NCI-H1694 treated with DMSO at 0.1 percent for 48 hours (cell line): ENCODE measurements at regions not wholly inside any gene's neighbourhood (a gene's known extent, or its start where the extent isn't known, plus 50 kb on each side); places are given as distances from the start of the nearest gene placed in this dataset.

Experiments
- DNase-seq: peaks from one replicate; lab custom pipeline; 2025; lab: John Stamatoyannopoulos, UW

- DNase-seq = no peak
Measured at GRCh38 chr5:98568336-98568735, 205.1 kb upstream of the RGMB start.

DNA sequence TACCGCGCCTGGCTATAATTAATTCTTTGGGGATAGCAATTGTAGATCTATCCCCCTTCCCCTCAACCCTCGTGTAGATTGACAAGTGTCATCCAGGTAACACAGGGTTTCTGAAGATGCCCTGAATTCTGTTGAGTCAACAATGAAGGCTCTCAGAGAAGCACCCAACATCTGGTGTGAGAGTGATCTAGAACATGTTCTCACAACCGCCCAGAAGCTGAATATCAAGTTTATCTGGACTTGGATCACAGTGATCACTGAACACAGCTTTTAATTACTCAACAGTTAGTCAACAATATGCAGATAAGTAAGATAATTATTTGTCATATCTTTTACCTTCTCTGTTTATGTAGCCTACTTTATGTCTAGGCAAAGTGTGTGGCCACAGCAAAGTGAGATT lies 204.2 kb upstream of the RGMB start:
- no peak for DNase-seq

DNA sequence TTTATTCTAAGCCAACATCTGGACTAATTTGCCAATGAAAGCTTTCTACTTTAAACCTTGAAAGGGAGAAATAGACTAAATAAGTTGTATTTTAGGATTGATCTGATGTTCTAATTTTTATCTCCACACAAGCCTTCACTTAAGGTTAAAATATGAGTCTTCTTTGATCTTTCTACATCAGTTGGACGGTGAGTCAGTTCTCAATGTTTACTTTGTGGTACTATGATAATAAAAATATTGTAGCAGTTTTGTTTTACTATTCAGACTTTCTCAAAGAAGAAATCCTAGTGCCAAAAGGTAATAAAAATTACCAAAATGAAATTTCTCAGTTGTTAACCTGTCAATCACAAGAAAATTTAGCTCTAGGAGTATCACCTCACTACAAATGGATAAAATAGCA lies 203.5 kb upstream of the RGMB start:
- DNase-seq = no peak

- DNase-seq = no peak
Measured at GRCh38 chr5:98570661-98571191, 202.7 kb upstream of the RGMB start.

GRCh38 chr5:98573834-98574320 lies 199.6 kb upstream of the RGMB start:
- DNase-seq = no peak

DNA sequence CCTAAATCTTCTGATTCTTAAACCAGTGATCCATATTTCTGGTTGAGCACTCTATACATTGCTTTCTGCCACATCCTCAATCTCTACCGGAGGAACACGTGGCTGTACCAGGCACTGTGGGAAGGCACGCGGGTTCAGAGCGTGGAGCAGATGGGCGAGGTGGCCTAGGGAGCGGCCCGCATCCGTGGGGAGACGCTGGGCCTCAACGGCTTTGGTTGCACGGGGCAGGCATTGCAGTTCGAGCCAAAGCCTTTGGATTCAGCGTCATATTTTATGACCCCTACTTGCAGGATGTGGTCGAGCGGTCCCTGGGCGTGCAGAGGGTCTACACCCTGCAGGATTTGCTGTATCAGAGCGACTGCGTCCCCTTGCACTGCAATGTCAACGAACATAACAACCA lies 197.2 kb upstream of the RGMB start:
- DNase-seq = no peak

DNA sequence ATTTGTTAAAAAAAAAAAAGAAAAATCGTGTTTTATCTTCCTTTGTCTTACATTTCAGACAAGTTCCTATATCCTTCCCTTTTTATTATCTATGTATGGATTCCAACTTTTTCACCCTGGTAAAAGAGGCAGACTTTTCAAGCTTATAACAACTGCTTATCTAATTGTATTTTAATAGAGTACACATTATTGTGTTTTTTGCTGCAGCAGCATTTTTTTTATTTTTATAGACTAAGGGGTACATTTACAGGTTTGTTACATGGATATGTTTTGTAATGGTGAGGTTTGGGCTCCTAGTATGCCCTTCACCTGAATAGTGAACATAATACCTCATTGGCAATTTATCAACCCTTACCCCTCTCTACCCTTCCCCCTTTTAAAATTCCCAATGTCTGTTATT lies 195.0 kb upstream of the RGMB start:
- no peak for DNase-seq

- DNase-seq = no peak
Measured at GRCh38 chr5:98581112-98581997, 192.1 kb upstream of the RGMB start.

DNA sequence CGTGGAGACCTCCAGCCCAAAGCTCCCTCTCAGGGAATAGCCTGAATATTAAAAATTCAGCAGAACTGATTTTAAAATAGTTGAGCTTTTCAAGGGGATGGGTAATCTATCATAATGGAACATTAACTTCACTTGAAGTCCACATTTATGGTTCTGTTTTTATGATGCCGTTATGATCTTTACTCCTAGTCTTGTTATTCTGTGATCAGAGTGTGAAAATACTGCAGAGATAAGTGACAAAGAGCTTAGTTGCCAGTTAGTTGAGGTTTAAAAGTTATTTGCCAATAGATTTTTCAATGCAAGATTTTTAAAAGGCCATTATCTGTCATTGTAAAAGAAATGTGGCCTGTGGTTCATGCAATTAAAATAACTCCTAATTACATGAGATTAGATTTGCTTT lies 189.9 kb upstream of the RGMB start:
- no peak for DNase-seq

DNA sequence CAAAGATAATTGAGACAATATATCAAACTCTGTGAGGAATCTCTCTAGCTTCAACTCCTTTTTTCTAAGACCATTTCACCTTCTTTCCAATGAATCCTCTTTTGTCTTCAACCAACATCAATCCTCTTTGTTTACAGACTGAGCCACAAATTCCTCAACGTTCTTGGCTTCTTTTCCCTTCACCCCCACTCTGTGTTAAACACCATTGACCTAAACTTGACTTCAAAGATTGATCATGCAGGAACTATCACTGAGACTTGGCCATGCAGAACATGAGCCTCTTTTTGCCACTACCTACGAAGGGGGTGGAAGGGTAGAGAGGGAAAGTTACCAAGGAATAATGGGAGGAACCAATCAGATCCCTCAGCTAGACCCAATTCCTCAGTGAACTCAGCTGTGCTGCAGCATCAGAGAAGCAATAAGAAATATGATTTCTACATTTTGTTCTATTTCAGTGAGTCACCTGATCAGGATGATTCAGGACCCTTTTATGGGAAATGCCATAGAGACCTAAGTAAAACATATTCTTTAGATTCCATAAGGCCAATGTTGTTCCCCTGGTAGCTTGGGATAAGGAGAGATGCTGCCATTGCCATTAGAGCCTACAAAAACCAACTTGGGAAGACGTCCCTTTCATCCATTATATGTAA lies 187.7 kb upstream of the RGMB start:
- DNase-seq = no peak

DNA sequence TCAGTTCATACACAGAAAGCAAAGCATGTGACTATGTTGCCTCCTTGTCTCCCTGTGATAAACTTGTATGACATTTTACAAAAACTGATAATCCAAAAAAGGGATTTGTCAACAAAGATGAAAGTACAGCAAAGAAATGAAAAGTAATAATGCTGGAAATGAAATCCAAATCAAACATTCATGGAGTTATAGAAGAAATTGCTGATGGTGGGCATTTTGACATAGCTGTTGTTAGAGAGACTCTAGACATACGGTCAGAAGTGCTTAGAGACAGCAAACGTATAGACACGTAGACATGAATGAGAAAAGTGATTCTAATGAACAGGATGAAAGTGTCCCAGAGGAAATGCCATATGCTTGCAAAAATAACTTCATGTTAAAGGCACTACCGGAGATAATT lies 186.9 kb upstream of the RGMB start:
- DNase-seq = no peak

DNA sequence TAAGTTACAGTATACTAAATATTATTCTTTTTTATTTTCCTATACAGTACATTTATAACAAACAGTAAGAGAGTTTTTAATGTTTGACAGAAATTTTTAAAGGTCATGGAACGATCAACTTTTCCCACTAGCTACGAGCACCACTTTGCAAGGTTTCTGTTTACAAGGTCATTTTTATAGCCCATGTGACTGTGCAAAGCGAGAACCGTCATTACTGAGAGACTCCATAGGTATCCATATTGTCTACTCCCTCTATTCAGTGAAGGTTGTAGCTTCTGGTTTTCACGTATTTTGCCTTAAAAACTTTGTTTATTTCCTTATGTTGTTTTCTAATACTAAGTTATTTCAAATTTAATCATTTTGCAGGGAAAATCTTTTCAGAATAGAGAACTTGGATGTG lies 186.3 kb upstream of the RGMB start:
- no peak for DNase-seq

DNA sequence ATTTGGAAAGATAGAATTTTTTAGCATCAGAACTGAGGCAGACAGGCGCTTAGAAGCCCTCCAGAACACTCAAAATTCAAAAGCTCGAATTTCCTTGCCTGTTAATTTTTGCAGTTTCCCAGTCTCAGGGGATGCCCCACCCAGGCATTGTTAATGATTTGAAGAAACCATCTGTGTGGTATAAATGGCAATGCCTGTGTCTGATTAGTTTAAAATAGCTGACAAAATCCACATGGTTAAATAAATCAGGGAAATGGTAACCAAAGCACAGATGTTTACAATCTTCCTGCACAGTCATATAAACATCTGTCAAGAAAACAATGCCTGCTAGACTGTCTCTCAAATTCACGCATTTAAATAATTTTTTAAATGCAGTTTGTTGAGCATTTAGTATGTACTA lies 185.2 kb upstream of the RGMB start:
- DNase-seq = peak; percentile 11

DNA sequence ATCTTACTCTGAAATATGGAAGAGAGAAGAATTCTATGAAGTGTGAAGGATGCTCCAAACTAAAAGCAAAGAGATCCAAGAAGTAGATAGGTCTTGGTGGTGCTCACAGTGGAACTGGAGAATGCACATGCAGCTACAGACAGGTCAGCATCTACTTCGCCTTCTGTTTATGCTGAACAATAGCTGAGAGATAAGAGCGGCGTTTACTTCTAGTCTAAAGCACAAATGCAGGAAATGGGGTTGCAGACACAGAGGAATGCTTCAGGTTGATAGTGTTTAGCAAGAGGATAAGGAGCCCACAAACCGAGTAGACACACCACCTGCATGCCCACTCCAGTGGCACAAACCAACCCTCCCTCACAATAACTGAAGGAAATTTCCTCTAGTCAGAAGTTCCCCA lies 180.0 kb upstream of the RGMB start:
- no peak for DNase-seq

DNA sequence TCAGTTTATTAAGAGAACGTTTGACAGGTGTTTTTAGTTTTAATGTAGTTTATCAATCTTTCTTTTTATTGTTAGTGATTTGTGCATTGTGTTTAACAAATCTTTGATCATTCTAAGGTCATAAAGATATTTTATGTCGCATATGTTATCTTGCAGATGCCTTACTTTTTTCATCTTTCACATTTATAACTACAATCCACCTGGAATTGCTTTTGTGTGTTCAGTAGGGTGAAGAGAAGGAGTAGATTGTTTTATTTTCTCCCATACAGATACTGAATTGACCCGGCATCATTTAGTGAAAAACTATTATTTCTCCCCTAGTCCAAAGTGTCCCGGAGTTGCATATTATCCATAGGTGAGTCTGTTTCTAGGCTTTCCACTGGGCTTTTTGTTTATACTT lies 179.4 kb upstream of the RGMB start:
- no peak for DNase-seq

- DNase-seq = no peak
Measured at GRCh38 chr5:98599016-98599415, 174.4 kb upstream of the RGMB start.

DNA sequence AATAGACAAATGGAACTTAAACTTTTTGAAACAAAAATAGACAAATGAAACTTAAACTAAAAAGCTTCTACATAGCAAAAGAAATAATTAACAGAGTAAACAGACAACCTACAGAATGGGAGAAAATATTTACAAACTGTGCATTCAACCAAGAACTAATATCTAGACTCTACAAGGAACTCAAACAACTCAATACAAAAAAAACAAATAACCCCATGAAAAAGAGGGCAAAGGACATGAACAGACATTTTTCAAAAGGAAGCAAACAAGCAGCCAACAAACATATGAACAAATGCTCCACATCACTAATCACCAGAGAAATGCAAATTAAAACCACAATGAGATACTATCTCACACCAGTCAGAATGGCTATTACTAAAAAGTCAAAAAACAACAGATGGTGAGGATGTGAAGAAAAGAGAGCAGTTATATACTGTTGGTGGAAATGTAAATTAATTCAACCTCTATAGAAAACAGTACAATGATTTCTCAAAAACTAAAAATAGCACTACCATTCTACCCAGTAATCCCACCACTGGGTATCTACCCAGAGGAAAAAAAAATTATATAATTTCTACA lies 170.8 kb upstream of the RGMB start:
- no peak for DNase-seq

GRCh38 chr5:98603456-98603855 lies 170.0 kb upstream of the RGMB start:
- DNase-seq = no peak

DNA sequence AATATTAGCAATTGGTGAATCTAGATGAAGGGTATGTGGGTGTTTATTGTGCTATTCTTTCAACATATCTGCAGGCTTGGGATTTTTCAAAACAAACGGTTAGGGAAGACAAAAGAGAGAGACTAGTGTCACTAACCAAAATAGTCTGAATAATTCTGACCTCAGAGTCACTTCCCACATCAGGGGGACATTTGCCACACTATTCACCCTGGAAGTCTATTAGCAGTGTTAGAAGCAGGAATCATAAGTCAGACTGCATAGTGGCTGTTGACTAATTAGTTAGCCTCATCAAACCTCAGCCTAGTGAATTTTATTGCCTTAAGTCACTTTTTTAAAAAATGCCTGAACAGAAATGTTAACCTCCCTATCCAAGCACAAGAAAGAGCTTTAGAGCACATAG lies 169.2 kb upstream of the RGMB start:
- no peak for DNase-seq

DNA sequence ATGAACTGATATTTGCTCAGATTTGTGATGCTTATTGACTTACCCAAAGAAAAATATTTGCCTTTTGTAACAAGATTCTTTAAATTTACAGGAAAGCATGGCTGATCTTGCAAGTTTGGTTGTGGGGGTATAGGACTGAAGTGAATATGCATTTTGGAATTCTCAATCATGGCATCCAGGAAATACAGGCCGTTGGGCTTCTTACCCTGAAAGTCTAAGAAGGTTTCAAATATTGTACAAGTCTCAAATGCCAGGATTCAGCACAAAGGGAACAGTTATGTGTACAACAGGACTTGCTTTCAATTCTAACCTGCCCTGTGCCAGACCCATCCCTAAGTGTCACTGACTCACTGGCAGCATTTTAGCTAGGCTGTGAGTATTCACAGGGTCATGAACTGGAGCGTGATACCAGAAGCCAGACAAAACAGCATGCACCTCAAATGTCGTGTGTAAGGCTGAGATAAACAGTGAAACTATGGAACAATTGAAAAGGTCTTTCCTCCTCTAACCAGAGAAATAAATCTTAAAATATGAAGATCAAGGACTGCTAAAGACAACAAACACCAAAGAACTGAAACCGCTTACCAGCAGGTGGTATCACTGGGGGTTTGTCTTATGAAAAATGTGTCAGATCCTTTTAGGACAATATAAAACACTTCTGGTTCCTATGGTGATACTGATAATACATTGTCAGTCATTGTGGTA lies 168.6 kb upstream of the RGMB start:
- DNase-seq = no peak

GRCh38 chr5:98605426-98605825 lies 168.0 kb upstream of the RGMB start:
- no peak for DNase-seq

DNA sequence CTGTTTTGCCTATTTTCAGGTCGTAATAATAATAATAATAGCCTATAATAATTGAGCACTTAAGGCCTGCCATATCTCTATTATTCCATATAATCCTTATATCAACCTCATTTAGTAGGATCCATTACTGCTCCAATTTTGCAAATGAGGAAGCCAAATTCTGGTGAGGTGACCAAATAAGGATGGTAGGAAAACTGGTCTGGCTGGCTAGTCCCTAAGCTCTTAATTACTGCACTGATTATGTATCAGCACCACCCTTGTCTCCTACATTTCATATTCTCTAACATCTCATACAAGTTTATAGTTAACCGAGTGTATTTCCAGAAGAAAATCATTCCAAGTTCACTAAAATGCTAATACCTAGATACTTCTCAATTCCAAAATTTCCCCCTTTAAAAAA lies 166.5 kb upstream of the RGMB start:
- no peak for DNase-seq
